ENCODE measurements at regions not wholly inside any gene's neighbourhood (a gene's known extent, or its start where the extent isn't known, plus 50 kb on each side); places are given as distances from the start of the nearest gene placed in this dataset.
"Not testable (repeated sequence)": the region's sequence is repeated elsewhere in the genome, so short reads cannot be mapped to it uniquely, and the experiment has no call there.

DNA sequence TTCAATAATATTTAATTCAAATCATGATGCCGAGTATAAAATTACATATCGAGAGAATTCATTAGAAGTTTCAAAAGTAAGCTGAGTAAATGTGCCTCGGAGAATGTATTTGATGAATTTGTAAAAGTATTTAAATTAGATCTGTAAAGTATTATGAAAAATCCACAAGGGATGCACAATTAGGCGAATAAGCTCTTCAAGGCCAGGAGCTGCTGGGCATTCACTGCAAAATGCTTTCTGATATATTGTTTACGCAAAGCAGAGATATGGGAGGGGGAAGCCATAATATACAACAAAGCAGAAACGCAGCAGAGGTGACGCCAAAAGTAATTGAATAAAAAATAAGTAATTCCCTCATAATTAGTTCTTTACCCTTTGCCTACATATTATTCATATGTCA, 1121.5 kb upstream of the TENM3 start:
- no peak overlapping the region for H3K4me3 ChIP-seq (replicated peaks; ENCODE audit: low read depth, low read length)
- no peak for DNase-seq (ENCODE audit: extremely low read depth, low read depth)
- TF ChIP-seq, protein P1, sequence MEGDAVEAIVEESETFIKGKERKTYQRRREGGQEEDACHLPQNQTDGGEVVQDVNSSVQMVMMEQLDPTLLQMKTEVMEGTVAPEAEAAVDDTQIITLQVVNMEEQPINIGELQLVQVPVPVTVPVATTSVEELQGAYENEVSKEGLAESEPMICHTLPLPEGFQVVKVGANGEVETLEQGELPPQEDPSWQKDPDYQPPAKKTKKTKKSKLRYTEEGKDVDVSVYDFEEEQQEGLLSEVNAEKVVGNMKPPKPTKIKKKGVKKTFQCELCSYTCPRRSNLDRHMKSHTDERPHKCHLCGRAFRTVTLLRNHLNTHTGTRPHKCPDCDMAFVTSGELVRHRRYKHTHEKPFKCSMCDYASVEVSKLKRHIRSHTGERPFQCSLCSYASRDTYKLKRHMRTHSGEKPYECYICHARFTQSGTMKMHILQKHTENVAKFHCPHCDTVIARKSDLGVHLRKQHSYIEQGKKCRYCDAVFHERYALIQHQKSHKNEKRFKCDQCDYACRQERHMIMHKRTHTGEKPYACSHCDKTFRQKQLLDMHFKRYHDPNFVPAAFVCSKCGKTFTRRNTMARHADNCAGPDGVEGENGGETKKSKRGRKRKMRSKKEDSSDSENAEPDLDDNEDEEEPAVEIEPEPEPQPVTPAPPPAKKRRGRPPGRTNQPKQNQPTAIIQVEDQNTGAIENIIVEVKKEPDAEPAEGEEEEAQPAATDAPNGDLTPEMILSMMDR (IDR thresholded peaks at IDR 0.05; ENCODE audit: low read depth, low read length, missing control alignments): no peak

DNA sequence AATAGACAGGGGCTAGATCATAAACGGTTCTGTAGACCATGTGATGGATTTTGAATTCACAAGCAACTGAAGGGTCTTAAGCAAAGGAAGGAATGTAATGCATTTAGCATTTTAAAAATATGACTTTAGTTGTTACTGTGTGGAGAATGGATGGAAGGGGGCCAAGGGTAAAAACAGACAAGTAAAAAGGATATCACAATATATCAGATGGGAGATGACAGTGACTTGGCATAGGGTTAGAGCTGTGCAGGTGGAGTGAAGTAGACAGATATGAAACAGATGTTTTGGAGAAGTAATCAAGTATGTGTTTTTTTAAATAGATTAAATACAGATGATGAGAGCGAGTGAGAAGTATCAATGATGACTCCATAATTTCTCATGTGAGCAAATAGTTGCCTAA, 1116.0 kb upstream of the TENM3 start:
- TF ChIP-seq, protein P1 (IDR thresholded peaks at IDR 0.05; ENCODE audit: low read depth, low read length, missing control alignments): no peak
- DNase-seq (ENCODE audit: extremely low read depth, low read depth): no peak
- H3K4me3 ChIP-seq (replicated peaks; ENCODE audit: low read depth, low read length): no peak overlapping the region

DNA sequence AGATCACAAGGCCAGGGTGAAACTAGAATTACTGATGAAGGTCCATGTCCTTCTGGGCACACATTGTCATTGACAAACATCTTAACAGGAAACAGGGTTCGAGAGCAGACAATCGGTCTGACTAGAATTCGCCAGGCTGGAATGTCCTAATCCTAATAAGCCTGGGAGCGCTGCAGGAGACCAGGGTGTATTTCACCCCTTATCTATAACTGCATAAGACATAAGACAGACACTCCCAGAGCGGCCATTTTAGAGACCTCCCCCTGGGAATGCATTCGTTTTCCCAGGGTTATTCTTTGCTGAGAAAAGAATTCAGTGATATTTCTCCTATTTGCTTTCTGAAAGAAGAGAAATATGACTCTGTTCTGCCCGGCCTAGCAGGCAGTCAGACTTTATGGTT, 1112.9 kb upstream of the TENM3 start:
- not testable (repeated sequence) for DNase-seq (ENCODE audit: extremely low read depth, low read depth); H3K4me3 ChIP-seq (replicated peaks; ENCODE audit: low read depth, low read length)

DNA sequence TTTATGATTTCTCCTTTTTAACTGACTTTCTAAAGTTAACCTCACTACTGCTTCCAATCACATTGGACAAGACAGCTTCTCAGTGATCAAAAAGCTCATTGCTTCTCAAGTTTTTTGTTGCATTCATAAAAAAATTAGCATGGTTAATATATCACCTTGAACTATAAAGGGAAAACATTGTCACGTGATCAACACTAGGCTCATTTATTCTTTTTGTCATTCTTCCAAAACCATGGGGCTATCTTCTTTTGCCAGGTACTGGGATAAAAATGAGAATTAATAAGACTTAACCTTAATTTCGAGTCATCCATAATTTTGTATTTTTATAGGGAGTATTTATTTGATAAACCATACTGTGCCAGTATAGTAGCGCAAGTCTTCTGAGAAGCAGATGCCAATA, 1105.9 kb upstream of the TENM3 start:
- DNase-seq (ENCODE audit: extremely low read depth, low read depth): no peak
- TF ChIP-seq, protein P1 (IDR thresholded peaks at IDR 0.05; ENCODE audit: low read depth, low read length, missing control alignments): no peak
- no peak overlapping the region for H3K4me3 ChIP-seq (replicated peaks; ENCODE audit: low read depth, low read length)

DNA sequence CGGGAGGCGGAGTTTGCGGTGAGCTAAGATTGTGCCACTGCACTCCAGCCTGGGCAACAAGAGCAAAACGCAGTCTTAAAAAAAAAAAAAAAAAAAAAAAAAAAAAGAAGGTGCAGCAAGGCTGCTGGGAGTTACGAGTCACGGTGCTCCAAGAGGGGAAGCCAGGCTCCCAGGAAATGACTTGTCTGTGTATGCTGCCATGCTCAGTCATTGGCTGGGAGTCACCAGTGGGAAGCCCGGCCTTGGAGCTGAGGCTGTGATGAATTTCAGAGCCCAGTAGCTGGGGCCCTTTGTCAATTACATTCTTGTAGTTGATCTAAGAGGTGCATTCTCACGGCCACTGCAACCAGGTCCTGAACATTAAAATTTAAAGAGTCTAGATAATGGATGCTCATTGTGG, 1105.1 kb upstream of the TENM3 start:
- TF ChIP-seq, protein P1 (IDR thresholded peaks at IDR 0.05; ENCODE audit: low read depth, low read length, missing control alignments): no peak
- no peak for DNase-seq (ENCODE audit: extremely low read depth, low read depth)
- H3K4me3 ChIP-seq (replicated peaks; ENCODE audit: low read depth, low read length): no peak overlapping the region

DNA sequence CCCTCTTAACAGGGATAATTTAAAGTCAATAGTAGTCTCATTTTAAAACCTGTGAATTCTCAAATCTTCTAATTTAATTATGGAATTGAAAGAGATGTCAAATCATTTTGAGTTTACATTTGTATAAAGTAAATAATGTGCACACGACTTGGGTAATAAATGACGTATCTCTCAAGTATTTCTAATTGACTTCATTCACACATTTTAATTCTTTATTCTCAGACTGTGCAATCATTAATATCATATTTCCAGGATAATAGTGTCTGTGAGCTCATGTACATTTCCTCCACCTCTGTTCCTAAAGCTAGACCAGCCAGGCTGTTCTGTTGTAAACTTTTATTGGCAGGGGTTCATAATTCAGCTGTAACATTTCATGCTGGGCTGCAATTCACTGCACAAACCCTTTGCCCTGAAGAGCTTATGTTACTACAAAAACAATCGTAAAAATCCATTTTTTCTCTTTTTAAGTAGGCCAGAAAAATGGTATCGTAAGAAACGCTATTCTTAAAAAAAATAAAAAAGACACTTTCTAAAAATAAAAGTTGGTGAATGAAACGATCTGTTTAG, 1103.1 kb upstream of the TENM3 start:
- no peak for DNase-seq (ENCODE audit: extremely low read depth, low read depth)
- no peak overlapping the region for H3K4me3 ChIP-seq (replicated peaks; ENCODE audit: low read depth, low read length)
- TF ChIP-seq, protein P1 (IDR thresholded peaks at IDR 0.05; ENCODE audit: low read depth, low read length, missing control alignments): no peak

DNA sequence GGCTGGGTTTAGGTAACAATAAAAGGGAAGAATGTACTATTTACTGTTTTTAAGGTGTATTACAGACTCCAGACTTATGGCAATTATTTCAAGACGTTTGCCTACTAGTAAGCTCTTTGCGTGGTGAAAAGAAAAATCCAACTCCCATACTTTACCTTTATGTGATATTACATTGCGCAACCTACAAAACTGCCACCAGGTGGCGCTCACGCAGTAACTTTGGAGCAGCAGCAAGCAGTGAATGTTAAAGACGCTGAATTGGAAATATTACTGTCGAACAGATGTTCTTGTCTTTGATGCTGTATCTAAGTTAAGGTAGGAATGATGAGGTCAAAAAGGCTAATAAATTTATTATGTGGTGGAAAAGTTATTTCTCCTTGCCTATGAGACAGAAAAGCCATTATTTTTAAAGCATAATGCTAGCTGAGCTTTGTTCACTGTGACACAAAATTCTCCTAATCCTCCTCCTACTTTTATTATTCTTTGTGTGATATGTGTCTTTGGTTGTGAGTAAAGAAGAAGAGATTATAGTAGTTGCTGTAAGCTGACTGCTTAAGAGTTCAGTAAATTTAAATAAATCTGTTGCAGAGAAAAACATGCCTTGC, 1099.8 kb upstream of the TENM3 start:
- TF ChIP-seq, protein P1 (IDR thresholded peaks at IDR 0.05; ENCODE audit: low read depth, low read length, missing control alignments): peak; percentile 79
- H3K4me3 ChIP-seq (replicated peaks; ENCODE audit: low read depth, low read length): no peak overlapping the region
- peak; percentile 48 for DNase-seq (ENCODE audit: extremely low read depth, low read depth)

All from HFF-Myc (cell line).